SK-N-SH (cell line): ENCODE measurements at regions not wholly inside any gene's neighbourhood (a gene's known extent, or its start where the extent isn't known, plus 50 kb on each side); places are given as distances from the start of the nearest gene placed in this dataset.

Experiments
- CTCF ChIA-PET: fragments of 300-600, 350-600 bp; formaldehyde crosslinking; extraction: SDS; loops from one replicate; lab custom pipeline; 2021; lab: Yijun Ruan, JAX
- POLR2A ChIA-PET: fragments of 350-600 bp; sonication (Branson Sonifier 250); formaldehyde crosslinking; extraction: SDS; loops from one replicate; lab custom pipeline; 2020; ENCODE audit warnings: antibody characterized with exemption, inconsistent platforms; lab: Yijun Ruan, JAX
- DNase-seq: peaks from one replicate; pipeline ENCODE4 v3.0.0; 2012
- H2AFZ ChIP-seq: fragments of 200-600 bp; sonication (generic); 2 replicates; pipeline ENCODE4 v1.8.1; 2016; ENCODE audit warnings: antibody characterized with exemption, mild to moderate bottlenecking, low read depth
- H3F3A ChIP-seq: fragments of 200-600 bp; sonication (generic); replicated peaks from 2 replicates; pipeline ENCODE3; 2016; ENCODE audit warnings: antibody characterized with exemption, mild to moderate bottlenecking; ENCODE audit not compliant: insufficient read depth
- H3K27ac ChIP-seq, 2 experiments: fragments of 200-500 bp in 1 of 2; fragments of 200-600 bp in 1 of 2; sonication (Bioruptor generic) in 1 of 2; sonication (generic), shearing (Covaris generic) in 1 of 2; 2 replicates each; pipeline versions ENCODE4 v1.5.1 to v1.6.1; 2014 to 2016; ENCODE audit warnings: low read depth in 2 of 2, inconsistent platforms in 1 of 2, low read length in 1 of 2, mild to moderate bottlenecking in 1 of 2, mixed read lengths in 1 of 2
- H3K27me3 ChIP-seq: fragments of 200-600 bp; sonication (generic), shearing (Covaris generic); 2 replicates; pipeline ENCODE4 v1.6.1; 2016; ENCODE audit warnings: mixed run types; ENCODE audit not compliant: insufficient read depth
- H3K36me3 ChIP-seq, 2 experiments: fragments of 200-500 bp in 1 of 2; fragments of 200-600 bp in 1 of 2; sonication (Bioruptor generic) in 1 of 2; sonication (generic) in 1 of 2; replicated peaks in 1 of 2; 2 replicates each; pipeline versions ENCODE3 to v1.5.1; 2014 to 2016; ENCODE audit warnings: low read length in 1 of 2, mild to moderate bottlenecking in 1 of 2; ENCODE audit not compliant: insufficient read depth in 2 of 2, control insufficient read depth in 1 of 2
- H3K4me1 ChIP-seq, 2 experiments: fragments of 200-500 bp in 1 of 2; fragments of 200-600 bp in 1 of 2; sonication (Bioruptor generic) in 1 of 2; sonication (generic), shearing (Covaris generic) in 1 of 2; 2 replicates each; pipeline versions ENCODE4 v1.5.1 to v1.6.1; 2014 to 2016; ENCODE audit warnings: low read depth in 1 of 2, low read length in 1 of 2, mixed run types in 1 of 2; ENCODE audit not compliant: insufficient read depth in 2 of 2, control insufficient read depth in 1 of 2
- H3K4me2 ChIP-seq: fragments of 200-600 bp; sonication (generic), shearing (Covaris generic); 2 replicates; pipeline ENCODE4 v1.6.1; 2017; ENCODE audit warnings: mixed run types
- H3K4me3 ChIP-seq, 2 experiments: fragments of 200-500 bp in 1 of 2; fragments of 200-600 bp in 1 of 2; sonication (Bioruptor generic) in 1 of 2; sonication (generic), shearing (Covaris generic) in 1 of 2; 2 replicates each; pipeline versions ENCODE4 v1.5.1 to v1.8.1; 2014 to 2016; ENCODE audit warnings: low read depth in 2 of 2, inconsistent platforms in 1 of 2, low read length in 1 of 2, mild to moderate bottlenecking in 1 of 2, mixed read lengths in 1 of 2, moderate library complexity in 1 of 2
- H3K79me2 ChIP-seq: fragments of 200-600 bp; sonication (generic); 2 replicates; pipeline ENCODE4 v1.8.1; 2017; ENCODE audit warnings: mild to moderate bottlenecking; ENCODE audit not compliant: insufficient read depth
- H3K9ac ChIP-seq: fragments of 200-600 bp; sonication (generic); 2 replicates; pipeline ENCODE4 v1.6.1; 2017; ENCODE audit warnings: mixed run types
- H3K9me2 ChIP-seq: fragments of 200-600 bp; sonication (generic); 2 replicates; pipeline ENCODE4 v1.6.1; 2017; ENCODE audit warnings: mixed run types
- H3K9me3 ChIP-seq: fragments of 200-600 bp; sonication (generic); 2 replicates; pipeline ENCODE4 v1.6.1; 2017; ENCODE audit warnings: mixed run types, mild to moderate bottlenecking, moderate library complexity
- H4K20me1 ChIP-seq: fragments of 200-600 bp; sonication (generic); 2 replicates; pipeline ENCODE4 v1.6.1; 2017; ENCODE audit warnings: mild to moderate bottlenecking, mixed run types; ENCODE audit not compliant: insufficient read depth
- CTCF ChIP-seq: fragments of 200-600 bp; sonication (generic); IDR thresholded peaks from 2 replicates; pipeline ENCODE4 v1.6.1; 2017; ENCODE audit warnings: antibody characterized with exemption, mild to moderate bottlenecking, moderate library complexity
- EZH2phosphoT487 ChIP-seq: fragments of 200-600 bp; sonication (generic); IDR thresholded peaks from 2 replicates; pipeline ENCODE4 v1.6.1; 2017; ENCODE audit warnings: low read depth, mixed run types, mild to moderate bottlenecking, antibody characterized with exemption, moderate library complexity, borderline replicate concordance
- FOXM1 ChIP-seq: IDR thresholded peaks from 2 replicates; pipeline ENCODE4 v1.4.0; 2012; ENCODE audit warnings: low read depth, mild to moderate bottlenecking
- GABPA ChIP-seq: IDR thresholded peaks from 2 replicates; pipeline ENCODE4 v1.4.0; 2012; ENCODE audit warnings: low read depth, mild to moderate bottlenecking
- GATA2 ChIP-seq: sonication (generic); formaldehyde crosslinking; IDR thresholded peaks from 2 replicates; pipeline ENCODE4 v1.5.0; 2020; ENCODE audit warnings: mild to moderate bottlenecking, missing genetic modification reagents
- NRF1 ChIP-seq: IDR thresholded peaks from 2 replicates; pipeline ENCODE4 v1.6.1; 2012; ENCODE audit warnings: low read depth, mild to moderate bottlenecking, low read length
- RAD21 ChIP-seq: IDR thresholded peaks from 2 replicates; pipeline ENCODE4 v1.6.1; 2012; ENCODE audit warnings: mild to moderate bottlenecking, low read length
- RCOR1 ChIP-seq: fragments of 150-350 bp; IDR thresholded peaks from 2 replicates; pipeline ENCODE4 v1.6.1; 2017; ENCODE audit warnings: antibody characterized with exemption, low read length
- TAF1 ChIP-seq: IDR thresholded peaks from 2 replicates; pipeline ENCODE4 v1.6.1; 2012; ENCODE audit warnings: low read depth, mild to moderate bottlenecking, low read length, moderate library complexity, borderline replicate concordance
- TEAD4 ChIP-seq: IDR thresholded peaks from 2 replicates; pipeline ENCODE4 v1.4.0; 2012; ENCODE audit warnings: mild to moderate bottlenecking, borderline replicate concordance; ENCODE audit not compliant: insufficient read depth
- USF1 ChIP-seq: IDR thresholded peaks from 2 replicates; pipeline ENCODE4 v1.4.0; 2012; ENCODE audit warnings: low read depth, borderline replicate concordance
- YY1 ChIP-seq: IDR thresholded peaks from 2 replicates; pipeline ENCODE4 v1.4.0; 2012; ENCODE audit warnings: low read depth, mild to moderate bottlenecking
- WGBS: methylation state at CpG from one replicate; pipeline ENCODE4 v1.1.6; 2017; ENCODE audit warnings: low lambda C conversion rate; 5-methylcytosine and 5-hydroxymethylcytosine counted together
- TF ChIP-seq, protein P1 (sequence below): IDR thresholded peaks from 2 replicates; pipeline ENCODE4; 2012
- TF ChIP-seq, protein P2 (sequence below): IDR thresholded peaks from 2 replicates; pipeline ENCODE4 v1.4.0; 2012; ENCODE audit warnings: low read depth
- TF ChIP-seq, protein P3 (sequence below): fragments of 150-350 bp; IDR thresholded peaks from 2 replicates; pipeline ENCODE4 v1.6.1; 2016; ENCODE audit warnings: mild to moderate bottlenecking, low read depth, low read length

DNA sequence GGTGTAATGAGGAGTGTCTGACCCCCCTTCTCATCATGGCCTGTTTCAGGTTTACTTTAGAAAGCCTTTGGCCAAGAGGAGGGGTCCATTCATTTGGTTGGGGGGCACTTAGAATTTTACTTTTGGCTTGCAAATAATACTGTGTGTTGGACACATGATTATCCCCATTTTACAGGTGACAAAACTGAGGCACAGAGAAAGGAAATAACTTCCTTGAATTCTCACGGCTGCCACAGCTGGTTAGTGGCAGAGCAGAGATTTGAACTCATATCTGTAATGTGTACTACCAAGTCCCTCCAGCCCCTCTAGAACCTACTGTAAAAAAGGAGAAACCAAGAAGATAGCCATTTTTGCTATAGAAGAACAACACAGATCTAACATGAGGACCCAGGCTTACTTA, 124.8 kb upstream of the NDUFV2 start:
- Histone ChIP-seq H3K9me2 (no peaks in the 10 kb centered on the region), H3K4me1 (peaks cover 0 to under 1% of the 10 kb centered on the region in 2 experiments; a peak in 1 of 4 replicates), H3K4me3 (no peak overlapping the region), H3F3A (peaks cover 7% of the 10 kb centered on the region), H3K9ac (no peak overlapping the region), H3K36me3 (no peaks in the 10 kb centered on the region), H2AFZ (no peak overlapping the region), H3K27ac (no peak overlapping the region), H3K27me3 (no peaks in the 10 kb centered on the region), H3K79me2 (no peaks in the 10 kb centered on the region), H3K9me3 (no peaks in the 10 kb centered on the region), H3K4me2 (no peak overlapping the region), H4K20me1 (no peaks in the 10 kb centered on the region)
- ChIA-PET CTCF (interaction anchor here (2.4 kb wide), 1 partner anchor 323 kb away, joined by 8 read pairs; no protein-coding TSS in a partner anchor), POLR2A (no interaction called here)
- DNase-seq = no peak
- WGBS = 100% methylated on average over 1 of the region's 1 CpG
- TF ChIP-seq GABPA (no peak), TAF1 (no peak), FOXM1 (no peak), NRF1 (no peak)
- TF ChIP-seq, protein P1, sequence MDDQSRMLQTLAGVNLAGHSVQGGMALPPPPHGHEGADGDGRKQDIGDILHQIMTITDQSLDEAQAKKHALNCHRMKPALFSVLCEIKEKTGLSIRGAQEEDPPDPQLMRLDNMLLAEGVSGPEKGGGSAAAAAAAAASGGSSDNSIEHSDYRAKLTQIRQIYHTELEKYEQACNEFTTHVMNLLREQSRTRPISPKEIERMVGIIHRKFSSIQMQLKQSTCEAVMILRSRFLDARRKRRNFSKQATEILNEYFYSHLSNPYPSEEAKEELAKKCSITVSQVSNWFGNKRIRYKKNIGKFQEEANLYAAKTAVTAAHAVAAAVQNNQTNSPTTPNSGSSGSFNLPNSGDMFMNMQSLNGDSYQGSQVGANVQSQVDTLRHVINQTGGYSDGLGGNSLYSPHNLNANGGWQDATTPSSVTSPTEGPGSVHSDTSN = no peak

DNA sequence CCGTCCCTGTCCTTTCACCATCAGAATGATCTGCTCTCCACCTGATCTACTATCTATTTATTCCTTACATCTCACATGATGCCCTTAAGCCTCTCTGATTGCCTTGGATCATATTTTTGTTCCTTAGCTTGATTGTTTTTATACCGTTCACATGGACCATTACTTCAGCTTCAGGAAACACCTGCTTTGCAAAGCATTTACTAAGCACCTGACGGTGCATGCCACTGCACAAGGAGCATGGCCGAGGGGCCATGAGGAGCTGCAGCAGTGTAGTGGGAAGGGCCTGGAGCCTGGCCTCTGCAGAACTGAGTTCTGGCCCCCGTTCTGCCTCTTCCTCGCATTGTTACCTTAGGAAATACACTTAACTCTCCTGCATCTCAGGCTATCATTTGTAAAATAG, 124.1 kb upstream of the NDUFV2 start:
- TF ChIP-seq, protein P2, sequence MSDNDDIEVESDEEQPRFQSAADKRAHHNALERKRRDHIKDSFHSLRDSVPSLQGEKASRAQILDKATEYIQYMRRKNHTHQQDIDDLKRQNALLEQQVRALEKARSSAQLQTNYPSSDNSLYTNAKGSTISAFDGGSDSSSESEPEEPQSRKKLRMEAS = no peak
- TF ChIP-seq RAD21 (no peak), USF1 (no peak), GATA2 (CRISPR knock-in tag) (no peak), CTCF (no peak), YY1 (no peak), NRF1 (no peak), TAF1 (no peak), EZH2phosphoT487 (no peak), RCOR1 (no peak), TEAD4 (no peak)
- TF ChIP-seq, protein P3, sequence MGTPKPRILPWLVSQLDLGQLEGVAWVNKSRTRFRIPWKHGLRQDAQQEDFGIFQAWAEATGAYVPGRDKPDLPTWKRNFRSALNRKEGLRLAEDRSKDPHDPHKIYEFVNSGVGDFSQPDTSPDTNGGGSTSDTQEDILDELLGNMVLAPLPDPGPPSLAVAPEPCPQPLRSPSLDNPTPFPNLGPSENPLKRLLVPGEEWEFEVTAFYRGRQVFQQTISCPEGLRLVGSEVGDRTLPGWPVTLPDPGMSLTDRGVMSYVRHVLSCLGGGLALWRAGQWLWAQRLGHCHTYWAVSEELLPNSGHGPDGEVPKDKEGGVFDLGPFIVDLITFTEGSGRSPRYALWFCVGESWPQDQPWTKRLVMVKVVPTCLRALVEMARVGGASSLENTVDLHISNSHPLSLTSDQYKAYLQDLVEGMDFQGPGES = no peak
- no peak for DNase-seq
- Histone ChIP-seq H3K4me3 (no peak overlapping the region), H4K20me1 (no peaks in the 10 kb centered on the region), H2AFZ (no peak overlapping the region), H3K4me2 (no peak overlapping the region), H3F3A (peaks cover 7% of the 10 kb centered on the region), H3K27ac (no peak overlapping the region), H3K79me2 (no peaks in the 10 kb centered on the region), H3K27me3 (no peaks in the 10 kb centered on the region), H3K9me2 (no peaks in the 10 kb centered on the region), H3K9me3 (no peaks in the 10 kb centered on the region), H3K9ac (no peak overlapping the region), H3K4me1 (peaks cover 0 to 4% of the 10 kb centered on the region in 2 experiments; a peak in 1 of 4 replicates), H3K36me3 (no peaks in the 10 kb centered on the region)
- CTCF ChIA-PET = interaction anchor here (1.3 to 2.4 kb wide), 5 partner anchors 10 to 324 kb away, joined by 5 to 12 read pairs (median 7); no protein-coding TSS in a partner anchor
- 92% methylated on average over 6 of the region's 6 CpGs for WGBS
- POLR2A ChIA-PET = interaction anchor here (0.6 kb wide), 1 partner anchor 261 kb away, joined by 3 read pairs; no protein-coding TSS in a partner anchor
